ENCODE measurements at regions not wholly inside any gene's neighbourhood (a gene's known extent, or its start where the extent isn't known, plus 50 kb on each side); places are given as distances from the start of the nearest gene placed in this dataset.

- DNase-seq (ENCODE audit: low spot score) = no peak
Observed at GRCh38 chr15:35657679-35658311, 111.8 kb upstream of the DPH6 start.

DNA sequence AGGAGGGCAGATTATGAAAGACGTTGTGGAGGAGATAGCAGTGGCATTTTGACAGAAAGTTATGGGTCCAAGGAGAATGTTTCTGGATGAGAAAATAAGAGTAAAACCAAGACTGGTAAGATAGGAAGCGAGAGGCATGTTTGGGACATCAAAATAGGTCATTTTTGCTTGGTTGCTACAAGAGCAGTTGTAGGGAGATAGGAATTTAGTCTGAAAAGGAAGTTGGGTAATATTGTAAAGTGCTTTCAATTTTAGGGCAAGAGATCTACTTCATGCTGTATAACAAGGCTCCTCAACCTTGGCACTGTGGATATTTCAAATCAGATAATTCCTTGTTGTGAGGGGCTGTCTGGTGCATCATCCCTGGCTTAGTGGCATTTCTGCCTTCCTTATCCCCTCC, 118.0 kb upstream of the DPH6 start:
- DNase-seq (ENCODE audit: low spot score) = no peak

DNA sequence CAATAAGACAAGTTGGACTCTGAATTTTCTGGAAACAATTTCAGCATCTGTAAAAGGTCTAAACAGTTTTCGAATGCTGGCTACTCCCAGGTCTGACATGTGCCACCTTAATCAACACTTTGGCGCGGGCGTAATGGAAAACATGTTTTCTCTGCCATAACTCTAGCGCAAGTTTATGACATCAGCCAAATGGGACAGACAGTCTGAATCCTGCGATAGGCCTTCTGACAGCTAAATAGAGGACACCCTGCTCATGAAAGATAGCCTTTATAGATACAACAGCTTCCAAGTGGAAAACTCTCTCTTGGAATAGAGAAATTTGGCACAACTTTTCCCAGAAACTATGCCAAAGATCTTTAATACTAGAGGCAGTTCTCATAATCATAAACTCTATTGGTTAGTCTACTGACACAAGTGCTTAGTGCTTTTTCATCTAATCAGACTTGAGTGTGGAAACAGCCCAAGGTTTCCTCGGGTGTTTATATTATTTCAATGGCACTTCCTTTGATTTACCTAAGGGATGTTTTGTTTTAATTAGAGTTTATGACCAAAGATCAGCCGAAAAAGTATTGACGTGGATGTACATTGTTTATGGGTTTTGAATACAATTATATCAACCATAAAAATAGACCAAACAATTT, 120.1 kb upstream of the DPH6 start:
- no peak for DNase-seq (ENCODE audit: low spot score)

DNA sequence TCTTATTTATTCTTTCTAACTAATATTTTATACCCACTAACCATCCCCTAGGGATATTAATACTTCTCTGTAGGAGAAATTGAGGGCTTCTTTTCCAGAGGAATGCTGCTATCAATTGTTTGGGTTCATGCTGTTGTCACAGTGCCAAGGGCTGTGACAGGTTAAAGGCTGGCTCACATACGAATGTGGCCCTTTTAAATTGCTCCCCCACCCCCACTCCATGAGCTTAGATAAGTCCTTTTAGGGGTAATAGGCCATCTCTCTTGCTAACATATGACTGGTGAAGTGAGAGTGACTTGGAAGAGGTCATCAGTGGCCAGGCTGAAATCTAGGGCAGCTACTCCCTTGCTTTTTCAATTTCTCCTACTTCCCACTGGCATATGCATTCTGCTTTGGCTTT, 121.9 kb upstream of the DPH6 start:
- no peak for DNase-seq (ENCODE audit: low spot score)

GRCh38 chr15:35669021-35669420, 123.1 kb upstream of the DPH6 start:
- no peak for DNase-seq (ENCODE audit: low spot score)

- DNase-seq (ENCODE audit: low spot score) = no peak
Observed at GRCh38 chr15:35669432-35670045, 123.6 kb upstream of the DPH6 start.

DNA sequence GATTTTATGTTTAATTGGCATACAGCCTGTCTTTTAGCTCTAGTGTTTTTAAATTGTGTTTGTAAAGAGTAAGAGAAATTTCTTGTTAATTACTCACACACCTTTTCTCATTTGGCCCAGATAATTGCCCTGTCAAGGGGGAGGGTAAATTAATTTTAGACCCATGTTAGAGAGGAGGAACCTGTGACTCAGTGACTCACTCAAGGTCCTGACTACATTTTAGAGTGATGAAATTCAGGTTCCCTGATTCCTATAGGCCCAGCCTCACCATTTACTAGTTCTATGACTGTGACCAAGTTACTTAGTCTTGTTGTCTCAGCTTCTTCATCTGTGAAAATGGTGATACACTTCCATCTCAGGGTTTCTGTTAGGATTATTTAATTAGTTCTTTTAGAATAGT, 125.2 kb upstream of the DPH6 start:
- DNase-seq (ENCODE audit: low spot score) = no peak

GRCh38 chr15:35671981-35672380, 126.0 kb upstream of the DPH6 start:
- DNase-seq (ENCODE audit: low spot score) = no peak

DNA sequence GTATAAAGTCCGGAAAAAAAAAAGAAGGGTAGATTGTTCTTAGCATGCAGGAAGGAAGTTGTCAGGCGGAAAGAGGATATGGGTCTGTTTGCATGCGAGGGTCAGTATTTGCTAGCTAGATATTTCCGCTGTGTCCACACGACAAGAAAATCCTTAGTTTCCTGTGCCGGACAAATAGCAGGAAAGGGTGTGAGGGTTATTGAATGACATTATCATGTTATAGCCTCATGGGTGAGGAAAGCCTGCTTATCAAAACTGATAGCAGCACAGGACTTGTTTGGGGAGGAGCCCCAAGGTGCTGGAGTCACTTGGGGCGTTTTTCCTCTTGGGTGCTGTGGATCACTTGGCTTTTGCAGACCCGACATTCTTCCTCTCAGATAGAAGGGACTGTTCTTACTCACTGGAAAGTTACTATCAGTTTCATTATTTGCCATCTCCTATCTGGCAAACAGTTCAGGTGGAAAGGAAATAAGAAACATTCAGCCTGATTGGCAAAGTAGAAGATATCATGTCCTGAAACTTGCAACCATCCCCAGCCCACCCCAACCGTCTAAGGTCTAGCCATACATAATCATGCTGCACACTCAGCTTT, 127.2 kb upstream of the DPH6 start:
- DNase-seq (ENCODE audit: low spot score) = no peak

DNA sequence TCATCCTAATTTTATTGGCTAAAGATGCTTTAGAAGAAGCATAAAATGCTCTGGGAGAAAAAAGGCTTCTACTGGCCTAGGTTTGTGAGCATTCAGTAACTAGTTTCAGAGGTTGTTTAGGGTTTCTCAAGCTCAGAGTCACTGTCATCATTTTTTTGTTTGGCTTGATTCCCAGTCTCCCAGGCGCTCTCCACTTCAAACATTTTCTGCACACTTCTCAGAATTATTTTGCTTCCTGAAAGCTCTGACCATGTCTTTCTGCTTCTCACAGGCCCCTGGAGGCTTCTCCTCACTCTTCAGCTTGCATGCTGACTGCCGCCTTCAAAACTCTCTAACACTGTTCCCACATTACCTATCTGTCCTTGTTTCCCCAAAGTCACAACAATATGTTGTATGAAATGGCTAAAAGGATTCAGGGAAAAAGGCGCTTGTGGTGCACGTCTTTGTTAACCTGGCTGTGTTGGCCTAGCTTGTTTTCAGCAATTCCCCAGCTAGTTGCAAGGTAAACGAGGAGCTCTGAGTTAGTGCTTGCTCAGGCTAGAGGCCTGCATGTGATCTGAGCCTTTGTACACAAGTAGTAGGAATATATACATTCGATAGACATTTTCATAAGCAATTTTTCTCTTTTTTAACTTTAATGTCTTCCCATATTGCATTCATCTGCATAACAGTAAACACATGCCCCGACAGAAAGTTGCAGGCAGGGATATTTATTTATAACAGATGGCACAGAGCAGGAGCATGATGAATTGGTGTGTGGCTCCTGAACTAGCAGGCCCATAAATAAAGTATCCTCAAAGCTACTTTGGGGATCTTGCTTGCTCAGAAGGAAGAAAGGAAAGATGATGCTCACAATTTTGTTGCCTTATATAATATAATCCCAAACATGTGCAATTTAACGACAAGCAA, 129.2 kb upstream of the DPH6 start:
- no peak for DNase-seq (ENCODE audit: low spot score)

DNA sequence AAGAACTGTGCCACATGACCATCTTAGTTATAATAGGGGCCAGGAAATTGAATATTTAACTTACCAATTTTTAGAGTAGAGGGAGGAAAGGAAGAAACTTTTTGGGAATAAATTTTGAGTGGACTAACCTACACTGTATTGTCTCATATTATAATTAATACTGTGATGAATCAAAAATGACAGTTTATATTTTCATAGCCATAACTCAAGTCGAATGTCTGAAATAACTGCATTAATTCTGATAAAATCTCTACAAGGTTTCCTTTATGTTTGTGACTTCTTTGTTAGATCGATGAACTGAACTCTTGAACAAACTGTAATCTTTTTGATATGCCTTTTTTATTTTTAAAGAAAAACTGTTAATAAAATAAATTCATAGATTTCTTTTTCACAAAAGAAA, 132.8 kb upstream of the DPH6 start:
- no peak for DNase-seq (ENCODE audit: low spot score)

GRCh38 chr15:35679186-35679585, 133.2 kb upstream of the DPH6 start:
- DNase-seq (ENCODE audit: low spot score) = no peak

DNA sequence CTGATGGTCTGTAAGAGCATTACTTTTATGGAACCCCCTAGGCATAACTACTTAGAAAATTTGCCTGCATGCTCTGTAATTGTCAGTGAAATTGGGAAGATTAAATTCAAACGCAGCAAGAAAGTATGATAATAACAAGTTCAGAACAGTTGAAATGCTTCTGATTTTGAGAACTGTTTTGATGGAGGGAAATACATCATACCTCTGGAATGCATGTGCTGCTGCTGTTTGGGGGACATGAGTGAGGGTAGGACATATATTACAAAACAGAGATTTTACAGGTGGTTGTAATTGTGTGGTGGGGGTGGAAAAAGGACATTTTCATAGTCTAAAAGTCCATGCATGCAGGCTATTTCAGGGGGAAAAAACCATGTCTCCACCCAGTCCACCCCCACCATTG, 135.0 kb upstream of the DPH6 start:
- no peak for DNase-seq (ENCODE audit: low spot score)

DNA sequence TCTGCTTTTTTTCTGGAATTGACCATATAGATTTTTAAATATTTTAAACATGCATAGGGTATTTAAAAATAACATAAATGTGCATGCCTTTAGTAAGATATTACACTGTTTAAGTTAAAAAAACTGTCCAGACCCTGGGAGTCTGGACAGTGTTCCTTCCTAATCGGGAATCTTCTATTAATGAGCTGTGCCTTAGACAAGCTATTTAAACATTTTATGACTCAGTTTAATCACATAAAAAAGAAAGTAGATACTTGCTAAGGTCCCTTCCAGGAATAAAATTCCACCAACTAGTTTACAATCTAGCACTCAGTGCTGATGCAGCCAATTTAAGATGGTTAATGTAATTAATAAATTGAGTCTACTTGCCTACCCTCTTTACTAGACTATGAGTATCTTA, 140.4 kb upstream of the DPH6 start:
- DNase-seq (ENCODE audit: low spot score) = no peak

GRCh38 chr15:35689266-35689665, 143.3 kb upstream of the DPH6 start:
- no peak for DNase-seq (ENCODE audit: low spot score)

GRCh38 chr15:35690089-35690488, 144.1 kb upstream of the DPH6 start:
- no peak for DNase-seq (ENCODE audit: low spot score)

GRCh38 chr15:35690698-35691116, 144.7 kb upstream of the DPH6 start:
- DNase-seq (ENCODE audit: low spot score) = no peak

DNA sequence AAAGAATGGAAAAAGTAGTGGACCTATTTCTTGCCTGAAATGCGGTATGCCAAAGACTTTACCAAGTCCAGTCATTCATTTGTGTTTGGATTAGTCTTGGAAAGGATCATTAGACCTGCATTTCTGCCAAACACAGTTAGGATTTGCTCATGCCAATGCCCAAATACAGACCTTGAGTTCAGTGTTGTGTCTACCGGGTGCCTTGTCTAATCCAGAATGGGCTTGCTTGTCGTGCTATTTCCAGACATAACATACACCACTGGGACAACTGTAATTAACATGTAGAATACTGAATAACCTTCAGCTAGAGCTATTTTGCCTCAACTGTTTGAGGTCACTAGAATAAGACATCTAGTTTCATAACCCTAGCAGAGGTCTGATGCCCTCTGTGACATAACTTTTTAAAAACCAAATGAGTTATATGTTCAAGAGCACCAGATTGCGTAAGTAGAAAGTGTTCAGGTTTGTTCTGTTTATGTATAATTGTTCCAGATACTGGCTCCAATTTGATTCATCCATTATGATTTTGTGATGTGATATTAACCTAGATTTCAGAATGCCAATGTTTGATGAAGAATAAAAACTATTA, 145.3 kb upstream of the DPH6 start:
- DNase-seq (ENCODE audit: low spot score) = no peak

DNA sequence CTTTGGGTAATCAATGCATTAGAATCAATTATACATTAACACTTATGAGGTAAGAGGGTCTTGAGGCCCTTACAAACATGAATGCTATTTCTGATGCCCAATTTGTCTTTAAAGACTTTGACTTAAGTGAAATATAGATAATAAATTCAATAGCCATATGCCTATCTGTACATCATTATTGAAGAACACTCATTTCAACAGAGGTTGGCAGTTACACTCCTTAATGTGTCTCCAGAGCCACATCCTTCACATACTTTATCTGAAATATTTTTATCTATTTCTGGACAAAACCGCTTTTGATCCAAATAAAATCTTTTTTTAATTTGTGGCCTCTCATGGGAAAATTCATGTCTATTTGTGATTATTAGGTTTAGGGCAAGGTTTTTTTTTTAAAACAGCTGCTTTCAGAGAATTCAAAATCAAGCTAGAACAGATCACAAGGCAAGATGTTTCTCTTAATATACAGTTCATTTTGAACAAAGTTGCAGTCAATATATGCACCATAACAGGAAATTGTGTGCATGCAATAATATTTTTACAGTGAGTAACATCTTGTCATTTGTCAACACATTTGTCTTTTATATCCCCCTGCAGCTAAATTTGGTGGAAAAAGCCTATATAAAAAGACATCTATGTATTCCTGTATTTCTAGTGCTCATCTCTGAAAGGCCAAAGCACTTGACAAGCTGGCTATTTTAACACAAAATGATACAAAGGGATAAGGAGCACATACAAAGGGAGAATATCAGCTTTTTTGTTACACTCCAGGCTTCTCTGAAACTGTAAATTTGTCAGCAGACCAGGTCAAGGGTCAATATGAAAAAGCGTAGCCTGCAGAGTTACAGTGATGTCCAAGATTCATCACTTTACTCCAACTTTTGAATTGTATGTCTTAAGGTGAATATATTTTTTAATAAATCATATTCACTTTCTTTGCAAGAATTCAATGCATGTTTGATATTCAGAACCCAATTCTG, 146.2 kb upstream of the DPH6 start:
- DNase-seq (ENCODE audit: low spot score) = no peak

DNA sequence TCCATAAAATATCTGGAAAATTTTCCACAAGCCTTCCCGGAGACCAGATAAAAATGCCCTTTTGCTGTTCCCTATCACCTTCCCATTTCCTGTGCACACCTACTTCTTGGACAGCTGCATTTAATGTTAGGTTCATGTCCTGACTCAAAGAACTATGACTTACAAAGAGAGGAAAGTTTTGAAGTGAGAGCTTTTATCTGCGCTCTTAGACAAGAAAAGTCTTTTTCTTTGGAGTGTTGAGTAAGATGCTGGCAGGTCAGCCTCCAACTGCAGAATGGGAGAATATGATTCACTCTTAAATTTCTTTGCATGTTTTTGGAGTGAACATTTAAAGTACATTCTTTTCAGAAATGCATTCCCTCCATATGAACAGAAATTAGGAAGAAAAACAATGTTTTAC, 147.3 kb upstream of the DPH6 start:
- DNase-seq (ENCODE audit: low spot score) = no peak

DNA sequence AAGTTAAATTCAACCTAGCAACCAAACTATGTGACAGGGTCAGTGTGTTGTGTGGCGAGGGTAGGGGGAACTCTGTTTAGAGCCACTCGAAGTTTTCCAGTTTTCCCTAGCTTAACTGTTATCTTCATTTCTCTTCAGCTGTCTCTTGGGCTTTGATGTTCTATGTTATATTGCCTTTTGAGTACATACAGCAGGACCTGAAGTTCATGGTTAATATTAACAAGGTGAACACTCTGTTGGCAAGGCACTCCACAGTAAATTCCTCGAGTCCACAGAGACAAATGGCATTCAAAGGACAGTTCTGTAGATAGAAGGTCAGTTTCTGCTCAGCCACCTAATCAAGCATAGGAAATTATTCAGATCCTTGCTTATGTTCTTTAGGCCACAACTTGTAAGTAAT, 147.9 kb upstream of the DPH6 start:
- no peak for DNase-seq (ENCODE audit: low spot score)

Measured in D341Med (cell line).